Pancreas (tissue), 10 donors: ENCODE measurements at regions not wholly inside any gene's neighbourhood (a gene's known extent, or its start where the extent isn't known, plus 50 kb on each side); places are given as distances from the start of the nearest gene placed in this dataset.
"Not testable (repeated sequence)": the region's sequence is repeated elsewhere in the genome, so short reads cannot be mapped to it uniquely, and the experiment has no call there.

ENCODE experiments used
- ATAC-seq, 4 donors: fragments of 200-7000 bp; cut with Tn5 transposase; one replicate each; pipeline versions ENCODE4 v1.8.0 to v1.9.1; 2020; ENCODE audit warnings: mild to moderate bottlenecking in 4 of 4, moderate library complexity in 4 of 4
- DNase-seq, 6 donors: peaks; one replicate each; pipeline ENCODE4 v3.0.0-alpha.2; 2020
- FAIRE-seq: peaks from 2 replicates; lab custom pipeline; 2012; peaks lifted over from hg19 to GRCh38; lab: Jason Lieb, UNC
- H3K27ac ChIP-seq, 4 donors: fragments of 200-600 bp; sonication (generic); 1 replicate in 3 of 4; 2 replicates in 1 of 4; pipeline versions ENCODE4 v1.5.0 to v1.8.0; 2020
- H3K27me3 ChIP-seq, 4 donors: fragments of 200-600 bp; one replicate each; pipeline ENCODE4 v1.8.0; 2021
- H3K36me3 ChIP-seq, 3 donors: fragments of 200-600 bp; sonication (generic) in 1 of 3; one replicate each; pipeline versions ENCODE4 v1.5.0 to v1.8.0; 2020 to 2021
- H3K4me1 ChIP-seq, 3 donors: fragments of 200-600 bp; one replicate each; pipeline ENCODE4 v1.8.0; 2021
- H3K4me3 ChIP-seq, 4 donors: fragments of 200-600 bp; sonication (generic) in 2 of 4; one replicate each; pipeline versions ENCODE4 v1.5.0 to v1.8.0; 2020 to 2021
- H3K9me3 ChIP-seq, 4 donors: fragments of 200-600 bp; one replicate each; pipeline ENCODE4 v1.8.0; 2021
- WGBS, 2 donors: extraction: QIAGEN DNeasy Blood & Tissue Kit; methylation state at CpG; one replicate each; pipeline ENCODE4 v1.1.7; 2013; 5-methylcytosine and 5-hydroxymethylcytosine counted together
- intact Hi-C, 3 donors: fragments of 100-400 bp; cut with DNase I; formaldehyde crosslinking; loops; one replicate each; pipeline versions ENCODE4 v1.11.1 to v1.14.2; 2022
- TF ChIP-seq, protein P1 (sequence below), 4 donors: fragments of 200-600 bp; sonication (generic) in 3 of 4; IDR thresholded peaks; one replicate each; pipeline versions ENCODE4 v1.5.0 to v1.8.0; 2021; ENCODE audit warnings: antibody characterized with exemption in 4 of 4
- donor health status: healthy with polysubstance abuse.
- donor health status: DM: no; HTN: no; CAD: no; lungs with moderate emphysema.
- donor health status: DM: no; HTN: no; CAD: no.
- donor health status: control.
- donor health status: control.
- donor health status: Bipolar disorder and iron deficiency.
- donor health status: DM: yes; HTN: yes; CAD: no.
- donor health status: DM: no; HTN: no; CAD: no.
- donor health status: DM: no; HTN: no; CAD: no.
- donor health status: DM: yes; HTN: yes; CAD: no.

DNA sequence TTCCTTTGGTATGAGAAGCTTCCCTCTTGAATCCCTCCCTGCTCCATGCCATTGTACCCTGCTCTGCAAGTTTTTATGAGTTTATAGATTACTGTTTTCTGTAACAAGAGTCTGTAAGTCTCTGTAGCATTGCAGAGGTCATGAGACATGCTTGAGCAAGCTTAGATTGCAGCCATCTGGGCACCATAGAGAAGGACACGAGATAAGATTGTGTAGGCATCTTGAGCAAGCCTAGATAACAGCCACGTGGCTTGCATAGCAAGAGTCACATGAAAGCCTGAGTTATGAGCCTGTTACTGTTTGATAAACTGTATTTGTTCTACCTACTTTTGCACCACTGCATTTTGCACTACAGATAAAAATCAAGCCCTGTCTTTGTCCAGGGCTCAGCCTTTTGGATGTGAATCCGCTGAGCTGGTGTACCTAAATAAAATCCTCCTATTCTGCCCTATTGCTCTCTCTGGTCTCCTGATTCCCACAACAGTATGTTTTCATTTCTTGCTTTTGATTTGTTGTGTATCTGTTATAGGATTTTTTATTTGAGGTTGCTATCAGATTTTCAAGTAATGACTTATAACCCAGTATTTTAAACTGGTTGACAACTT, 127.4 kb upstream of the ANKRD50 start:
- no peaks in the 10 kb centered on the region for H3K27me3 ChIP-seq
- H3K4me3 ChIP-seq, result no peak overlapping the region
- DNase-seq (no peak), ATAC-seq (no peak), FAIRE-seq (no peak)
- WGBS, 2 donors, result 34 to 51% methylated on average over 3 of the region's 3 CpGs
- no peak overlapping the region for H3K27ac ChIP-seq
- no peaks in the 10 kb centered on the region for H3K9me3 ChIP-seq
- intact Hi-C loops, result no loop called here
- H3K4me1 ChIP-seq, result no peaks in the 10 kb centered on the region
- TF ChIP-seq, protein P1, sequence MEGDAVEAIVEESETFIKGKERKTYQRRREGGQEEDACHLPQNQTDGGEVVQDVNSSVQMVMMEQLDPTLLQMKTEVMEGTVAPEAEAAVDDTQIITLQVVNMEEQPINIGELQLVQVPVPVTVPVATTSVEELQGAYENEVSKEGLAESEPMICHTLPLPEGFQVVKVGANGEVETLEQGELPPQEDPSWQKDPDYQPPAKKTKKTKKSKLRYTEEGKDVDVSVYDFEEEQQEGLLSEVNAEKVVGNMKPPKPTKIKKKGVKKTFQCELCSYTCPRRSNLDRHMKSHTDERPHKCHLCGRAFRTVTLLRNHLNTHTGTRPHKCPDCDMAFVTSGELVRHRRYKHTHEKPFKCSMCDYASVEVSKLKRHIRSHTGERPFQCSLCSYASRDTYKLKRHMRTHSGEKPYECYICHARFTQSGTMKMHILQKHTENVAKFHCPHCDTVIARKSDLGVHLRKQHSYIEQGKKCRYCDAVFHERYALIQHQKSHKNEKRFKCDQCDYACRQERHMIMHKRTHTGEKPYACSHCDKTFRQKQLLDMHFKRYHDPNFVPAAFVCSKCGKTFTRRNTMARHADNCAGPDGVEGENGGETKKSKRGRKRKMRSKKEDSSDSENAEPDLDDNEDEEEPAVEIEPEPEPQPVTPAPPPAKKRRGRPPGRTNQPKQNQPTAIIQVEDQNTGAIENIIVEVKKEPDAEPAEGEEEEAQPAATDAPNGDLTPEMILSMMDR (IDR thresholded peaks at IDR 0.05), result no peak
- H3K36me3 ChIP-seq, result no peaks in the 10 kb centered on the region

DNA sequence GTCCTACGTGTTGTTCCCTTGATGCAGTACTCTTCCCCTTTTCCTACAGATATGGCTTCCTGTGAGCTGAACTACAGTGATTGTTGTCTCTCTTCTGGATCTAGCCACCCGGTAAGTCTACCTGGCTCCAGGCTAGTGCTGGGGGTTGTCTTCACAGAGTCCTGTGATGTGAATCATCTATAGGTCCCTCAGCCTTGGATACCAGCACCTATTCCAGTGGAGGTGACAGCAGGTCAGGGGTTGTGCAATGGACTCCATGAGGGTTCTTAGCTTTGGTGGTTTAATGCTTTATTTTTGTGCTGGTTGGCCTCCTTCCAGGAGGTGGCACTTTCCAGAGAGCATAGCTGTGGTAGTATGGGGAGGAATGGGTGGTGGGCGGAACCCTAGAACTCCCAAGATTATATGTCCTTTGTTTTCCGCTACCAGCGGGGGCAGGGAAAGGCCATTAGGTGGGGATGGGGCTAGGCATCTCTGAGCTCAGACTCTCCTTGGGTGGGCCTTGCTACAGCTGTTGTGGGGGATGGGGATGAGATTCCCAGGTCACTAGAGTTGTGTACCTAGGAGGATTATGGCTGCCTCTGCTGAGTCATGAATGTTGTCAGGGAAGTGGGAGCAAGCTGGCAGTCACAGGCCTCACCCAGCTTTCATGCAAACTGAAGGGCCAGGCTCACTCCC, 121.4 kb upstream of the ANKRD50 start:
- FAIRE-seq, result no peak
- ATAC-seq, result no peak
- DNase-seq, result no peak
- intact Hi-C loops, result no loop called here
- TF ChIP-seq, protein P1 (IDR thresholded peaks at IDR 0.05), result no peak
- WGBS, 2 donors, result 92% methylated on average over 5 of the region's 5 CpGs
- H3K36me3 ChIP-seq, result no peaks in the 10 kb centered on the region
- no peak overlapping the region for H3K4me3 ChIP-seq
- H3K4me1 ChIP-seq, result no peaks in the 10 kb centered on the region
- no peaks in the 10 kb centered on the region for H3K9me3 ChIP-seq
- no peak overlapping the region for H3K27ac ChIP-seq
- no peaks in the 10 kb centered on the region for H3K27me3 ChIP-seq

DNA sequence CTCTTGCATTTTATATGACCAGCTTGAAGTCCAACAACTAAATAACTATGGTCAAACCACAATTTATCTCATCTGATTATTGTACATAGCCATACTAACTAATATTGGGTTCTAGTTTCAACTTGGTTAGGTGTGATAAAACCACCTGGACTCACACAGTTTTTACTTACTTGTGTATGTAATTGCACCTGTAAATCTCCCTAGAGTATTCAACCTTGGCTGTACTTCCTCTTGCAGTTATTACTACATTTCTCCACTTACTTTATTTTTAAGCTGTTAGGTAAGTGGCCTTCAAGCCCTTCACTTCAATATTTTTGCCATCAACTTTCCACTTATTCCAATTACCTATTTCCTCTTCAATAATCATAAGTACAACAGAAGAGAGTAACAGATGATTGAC, 115.8 kb upstream of the ANKRD50 start:
- no peak for FAIRE-seq
- intact Hi-C loops, result no loop called here
- H3K4me3 ChIP-seq, result no peak overlapping the region
- no peak overlapping the region for H3K27ac ChIP-seq
- ATAC-seq, result no peak
- DNase-seq, result no peak
- H3K36me3 ChIP-seq, result no peaks in the 10 kb centered on the region
- no peaks in the 10 kb centered on the region for H3K4me1 ChIP-seq
- H3K27me3 ChIP-seq, result no peaks in the 10 kb centered on the region
- H3K9me3 ChIP-seq, result no peaks in the 10 kb centered on the region
- TF ChIP-seq, protein P1 (IDR thresholded peaks at IDR 0.05), result no peak

DNA sequence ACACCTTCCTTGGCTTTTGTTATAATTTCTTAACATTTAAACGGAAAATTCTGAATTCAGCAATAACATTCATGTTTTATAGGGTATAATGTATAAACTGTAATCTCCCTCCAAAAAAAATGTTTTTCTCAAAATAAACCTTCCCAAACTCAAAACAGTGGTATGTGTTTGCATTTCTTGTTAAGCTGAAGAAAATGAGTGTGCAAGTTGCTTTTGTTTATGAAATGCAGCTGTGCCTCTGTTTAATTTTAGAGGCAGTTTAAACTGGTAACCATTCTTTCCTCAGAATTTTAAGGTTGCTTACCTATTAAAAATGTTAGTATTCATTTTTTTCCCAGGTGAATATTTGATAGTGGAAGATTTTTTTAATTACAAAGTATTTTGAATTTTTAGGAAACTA, 105.0 kb upstream of the ANKRD50 start:
- Histone ChIP-seq H3K27me3 (no peaks in the 10 kb centered on the region), H3K36me3 (no peaks in the 10 kb centered on the region), H3K4me3 (no peak overlapping the region), H3K9me3 (no peaks in the 10 kb centered on the region), H3K4me1 (no peaks in the 10 kb centered on the region), H3K27ac (no peak overlapping the region)
- no peak for ATAC-seq
- TF ChIP-seq, protein P1 (IDR thresholded peaks at IDR 0.05), result no peak
- 74 to 81% methylated on average over 1 of the region's 1 CpG for WGBS, 2 donors
- intact Hi-C loops, result no loop called here
- no peak for DNase-seq
- no peak for FAIRE-seq

DNA sequence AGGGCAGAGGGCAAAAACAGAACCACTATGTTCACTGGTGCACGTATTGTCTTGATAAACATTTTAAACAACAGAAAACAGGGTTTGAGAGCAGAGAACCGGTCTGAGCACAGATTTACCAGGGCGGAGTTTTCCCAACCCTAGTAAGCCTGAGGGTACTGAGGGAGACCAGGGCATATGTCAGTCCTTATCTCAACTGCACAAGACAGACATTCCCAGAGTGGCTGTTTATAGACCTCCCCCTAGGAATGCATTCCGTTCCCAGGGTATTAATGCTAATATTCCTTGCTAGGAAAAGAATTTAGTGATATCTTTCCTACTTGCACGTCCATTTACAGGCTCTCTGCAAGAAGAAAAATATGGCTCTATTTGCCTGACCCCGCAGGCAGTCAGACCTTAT, 99.7 kb upstream of the ANKRD50 start:
- H3K36me3 ChIP-seq, H3K27me3 ChIP-seq, FAIRE-seq, H3K4me1 ChIP-seq, H3K9me3 ChIP-seq, H3K27ac ChIP-seq, intact Hi-C loops, H3K4me3 ChIP-seq, DNase-seq, ATAC-seq: not testable (repeated sequence)
- WGBS, 2 donors, result 85 to 86% methylated on average over 6 of the region's 6 CpGs
